SK-N-SH (cell line): ENCODE measurements at regions not wholly inside any gene's neighbourhood (a gene's known extent, or its start where the extent isn't known, plus 50 kb on each side); places are given as distances from the start of the nearest gene placed in this dataset.

Experiments
- CTCF ChIA-PET: fragments of 300-600, 350-600 bp; formaldehyde crosslinking; extraction: SDS; loops from one replicate; lab custom pipeline; 2021; lab: Yijun Ruan, JAX
- POLR2A ChIA-PET: fragments of 350-600 bp; sonication (Branson Sonifier 250); formaldehyde crosslinking; extraction: SDS; loops from one replicate; lab custom pipeline; 2020; ENCODE audit warnings: antibody characterized with exemption, inconsistent platforms; lab: Yijun Ruan, JAX
- DNase-seq: peaks from one replicate; pipeline ENCODE4 v3.0.0; 2012
- H2AFZ ChIP-seq: fragments of 200-600 bp; sonication (generic); 2 replicates; pipeline ENCODE4 v1.8.1; 2016; ENCODE audit warnings: antibody characterized with exemption, mild to moderate bottlenecking, low read depth
- H3F3A ChIP-seq: fragments of 200-600 bp; sonication (generic); replicated peaks from 2 replicates; pipeline ENCODE3; 2016; ENCODE audit warnings: antibody characterized with exemption, mild to moderate bottlenecking; ENCODE audit not compliant: insufficient read depth
- H3K27ac ChIP-seq, 2 experiments: fragments of 200-500 bp in 1 of 2; fragments of 200-600 bp in 1 of 2; sonication (Bioruptor generic) in 1 of 2; sonication (generic), shearing (Covaris generic) in 1 of 2; 2 replicates each; pipeline versions ENCODE4 v1.5.1 to v1.6.1; 2014 to 2016; ENCODE audit warnings: low read depth in 2 of 2, inconsistent platforms in 1 of 2, low read length in 1 of 2, mild to moderate bottlenecking in 1 of 2, mixed read lengths in 1 of 2
- H3K27me3 ChIP-seq: fragments of 200-600 bp; sonication (generic), shearing (Covaris generic); 2 replicates; pipeline ENCODE4 v1.6.1; 2016; ENCODE audit warnings: mixed run types; ENCODE audit not compliant: insufficient read depth
- H3K36me3 ChIP-seq, 2 experiments: fragments of 200-500 bp in 1 of 2; fragments of 200-600 bp in 1 of 2; sonication (Bioruptor generic) in 1 of 2; sonication (generic) in 1 of 2; replicated peaks in 1 of 2; 2 replicates each; pipeline versions ENCODE3 to v1.5.1; 2014 to 2016; ENCODE audit warnings: low read length in 1 of 2, mild to moderate bottlenecking in 1 of 2; ENCODE audit not compliant: insufficient read depth in 2 of 2, control insufficient read depth in 1 of 2
- H3K4me1 ChIP-seq, 2 experiments: fragments of 200-500 bp in 1 of 2; fragments of 200-600 bp in 1 of 2; sonication (Bioruptor generic) in 1 of 2; sonication (generic), shearing (Covaris generic) in 1 of 2; 2 replicates each; pipeline versions ENCODE4 v1.5.1 to v1.6.1; 2014 to 2016; ENCODE audit warnings: low read depth in 1 of 2, low read length in 1 of 2, mixed run types in 1 of 2; ENCODE audit not compliant: insufficient read depth in 2 of 2, control insufficient read depth in 1 of 2
- H3K4me2 ChIP-seq: fragments of 200-600 bp; sonication (generic), shearing (Covaris generic); 2 replicates; pipeline ENCODE4 v1.6.1; 2017; ENCODE audit warnings: mixed run types
- H3K4me3 ChIP-seq, 2 experiments: fragments of 200-500 bp in 1 of 2; fragments of 200-600 bp in 1 of 2; sonication (Bioruptor generic) in 1 of 2; sonication (generic), shearing (Covaris generic) in 1 of 2; 2 replicates each; pipeline versions ENCODE4 v1.5.1 to v1.8.1; 2014 to 2016; ENCODE audit warnings: low read depth in 2 of 2, inconsistent platforms in 1 of 2, low read length in 1 of 2, mild to moderate bottlenecking in 1 of 2, mixed read lengths in 1 of 2, moderate library complexity in 1 of 2
- H3K79me2 ChIP-seq: fragments of 200-600 bp; sonication (generic); 2 replicates; pipeline ENCODE4 v1.8.1; 2017; ENCODE audit warnings: mild to moderate bottlenecking; ENCODE audit not compliant: insufficient read depth
- H3K9ac ChIP-seq: fragments of 200-600 bp; sonication (generic); 2 replicates; pipeline ENCODE4 v1.6.1; 2017; ENCODE audit warnings: mixed run types
- H3K9me2 ChIP-seq: fragments of 200-600 bp; sonication (generic); 2 replicates; pipeline ENCODE4 v1.6.1; 2017; ENCODE audit warnings: mixed run types
- H3K9me3 ChIP-seq: fragments of 200-600 bp; sonication (generic); 2 replicates; pipeline ENCODE4 v1.6.1; 2017; ENCODE audit warnings: mixed run types, mild to moderate bottlenecking, moderate library complexity
- H4K20me1 ChIP-seq: fragments of 200-600 bp; sonication (generic); 2 replicates; pipeline ENCODE4 v1.6.1; 2017; ENCODE audit warnings: mild to moderate bottlenecking, mixed run types; ENCODE audit not compliant: insufficient read depth
- CHD2 ChIP-seq: fragments of 150-350 bp; IDR thresholded peaks from 2 replicates; pipeline ENCODE4 v1.6.1; 2018; ENCODE audit warnings: low read length; ENCODE audit not compliant: partially characterized antibody
- EP300 ChIP-seq, 2 experiments: IDR thresholded peaks; 2 replicates each; pipeline versions ENCODE4 v1.4.0 to v1.6.1; 2012; ENCODE audit warnings: borderline replicate concordance in 1 of 2, low read depth in 1 of 2, low read length in 1 of 2
- FOXJ3 ChIP-seq: sonication (generic); formaldehyde crosslinking; IDR thresholded peaks from 2 replicates; pipeline ENCODE4 v1.5.1; 2020; ENCODE audit warnings: mild to moderate bottlenecking, missing genetic modification reagents
- GATA2 ChIP-seq: sonication (generic); formaldehyde crosslinking; IDR thresholded peaks from 2 replicates; pipeline ENCODE4 v1.5.0; 2020; ENCODE audit warnings: mild to moderate bottlenecking, missing genetic modification reagents
- IRF3 ChIP-seq: fragments of 150-350 bp; IDR thresholded peaks from 2 replicates; pipeline ENCODE4 v1.6.1; 2016; ENCODE audit warnings: mild to moderate bottlenecking, low read depth, low read length
- JUND ChIP-seq: IDR thresholded peaks from 2 replicates; pipeline ENCODE4 v1.4.0; 2012
- NRF1 ChIP-seq: IDR thresholded peaks from 2 replicates; pipeline ENCODE4 v1.6.1; 2012; ENCODE audit warnings: low read depth, mild to moderate bottlenecking, low read length
- POLR2AphosphoS5 ChIP-seq: IDR thresholded peaks from 2 replicates; pipeline ENCODE4 v1.6.1; 2012; ENCODE audit warnings: low read depth, low read length
- RCOR1 ChIP-seq: fragments of 150-350 bp; IDR thresholded peaks from 2 replicates; pipeline ENCODE4 v1.6.1; 2017; ENCODE audit warnings: antibody characterized with exemption, low read length
- REST ChIP-seq: IDR thresholded peaks from 2 replicates; pipeline ENCODE4 v1.6.1; 2012; ENCODE audit warnings: mild to moderate bottlenecking, low read depth, low read length, moderate library complexity
- RFX5 ChIP-seq: IDR thresholded peaks from 2 replicates; pipeline ENCODE4 v1.6.1; 2012; ENCODE audit warnings: mild to moderate bottlenecking, improper control_type of control experiment, low read length
- SMC3 ChIP-seq: IDR thresholded peaks from 2 replicates; pipeline ENCODE4 v1.6.1; 2012; ENCODE audit warnings: low read depth, low read length, improper control_type of control experiment
- TAF1 ChIP-seq: IDR thresholded peaks from 2 replicates; pipeline ENCODE4 v1.6.1; 2012; ENCODE audit warnings: low read depth, mild to moderate bottlenecking, low read length, moderate library complexity, borderline replicate concordance
- TEAD4 ChIP-seq: IDR thresholded peaks from 2 replicates; pipeline ENCODE4 v1.4.0; 2012; ENCODE audit warnings: mild to moderate bottlenecking, borderline replicate concordance; ENCODE audit not compliant: insufficient read depth
- USF1 ChIP-seq: IDR thresholded peaks from 2 replicates; pipeline ENCODE4 v1.4.0; 2012; ENCODE audit warnings: low read depth, borderline replicate concordance
- USF2 ChIP-seq: fragments of 150-350 bp; IDR thresholded peaks from 2 replicates; pipeline ENCODE4 v1.6.1; 2017; ENCODE audit warnings: antibody characterized with exemption, low read length, low read depth, borderline replicate concordance
- WGBS: methylation state at CpG from one replicate; pipeline ENCODE4 v1.1.6; 2017; ENCODE audit warnings: low lambda C conversion rate; 5-methylcytosine and 5-hydroxymethylcytosine counted together

- CTCF ChIA-PET: no interaction called here
- no peak overlapping the region for H3K4me3 ChIP-seq
- 96% methylated on average over 4 of the region's 8 CpGs for WGBS
These were observed 149.9 kb upstream of the PTPN1 start for GRCh38 chr20:50360218-50360672.

More at GRCh38 chr20:50360218-50360672, 149.9 kb upstream of the PTPN1 start:
- no peak overlapping the region for H3K9ac ChIP-seq
- H3K9me3 ChIP-seq: no peaks in the 10 kb centered on the region
- no peaks in the 10 kb centered on the region for H3F3A ChIP-seq
- POLR2A ChIA-PET: no interaction called here
- no peaks in the 10 kb centered on the region for H3K27me3 ChIP-seq
- H2AFZ ChIP-seq: no peak overlapping the region
- no peaks in the 10 kb centered on the region for H3K79me2 ChIP-seq
- no peak overlapping the region for H3K4me2 ChIP-seq
- no peak for TF ChIP-seq TAF1
- TF ChIP-seq EP300 (IDR thresholded peaks at IDR 0.05; ENCODE audit: borderline replicate concordance in 1 of 2, low read depth in 1 of 2, low read length in 1 of 2): no peak
- TF ChIP-seq REST: no peak
- TF ChIP-seq NRF1: no peak
- no peak for TF ChIP-seq FOXJ3
- no peak for TF ChIP-seq CHD2
- no peak for TF ChIP-seq TEAD4
- TF ChIP-seq RCOR1: no peak
- no peak for TF ChIP-seq IRF3
- no peak for TF ChIP-seq POLR2AphosphoS5
- TF ChIP-seq USF1: no peak
- TF ChIP-seq GATA2 (CRISPR knock-in tag): no peak
- no peak for TF ChIP-seq JUND
- no peak for TF ChIP-seq SMC3
- TF ChIP-seq RFX5: no peak
- no peak for TF ChIP-seq USF2
- TF ChIP-seq, all 33 proteins: peak for 0
- Histone ChIP-seq H3K27ac (no peak overlapping the region), H3K4me1 (peaks cover 0 to 2% of the 10 kb centered on the region in 2 experiments; a peak in 1 of 4 replicates), H3K36me3 (no peaks in the 10 kb centered on the region), H4K20me1 (no peaks in the 10 kb centered on the region), H3K9me2 (no peaks in the 10 kb centered on the region)
- no peak for DNase-seq
